ENCODE measurements at regions not wholly inside any gene's neighbourhood (a gene's known extent, or its start where the extent isn't known, plus 50 kb on each side); places are given as distances from the start of the nearest gene placed in this dataset.

- no CpG with 5 or more reads among the region's 5 CpGs for WGBS (ENCODE audit: extremely low coverage, insufficient coverage, insufficient read length)
- Histone ChIP-seq H2AFZ (ENCODE audit: insufficient read depth, low read length, poor library complexity) (no peak overlapping the region), H4K8ac (ENCODE audit: low read depth, low read length) (no peak overlapping the region), H4K12ac (ENCODE audit: low read depth, low read length) (no peak overlapping the region), H3K23ac (ENCODE audit: low read length) (no peak overlapping the region), H3K9ac (ENCODE audit: low read length) (no peak overlapping the region), H4K91ac (ENCODE audit: low read depth, low read length) (no peak overlapping the region), H3K4me3 (ENCODE audit: low read depth, low read length) (no peak overlapping the region), H3K79me1 (ENCODE audit: low read length) (no peaks in the 10 kb centered on the region), H3K4ac (ENCODE audit: low read depth, low read length) (no peak overlapping the region), H3K9me3 (ENCODE audit: insufficient read depth, low read depth, low read length) (peaks cover 2% of the 10 kb centered on the region), H3K4me2 (ENCODE audit: low read length) (no peak overlapping the region), H2BK5ac (ENCODE audit: low read depth, low read length, poor library complexity) (no peak overlapping the region), H3K27ac (ENCODE audit: low read depth, low read length) (no peak overlapping the region), H3K4me1 (ENCODE audit: control insufficient read depth in 1 of 2, insufficient read depth in 2 of 2, low read length in 2 of 2) (peaks cover 0 to 3% of the 10 kb centered on the region in 2 experiments), H3K36me3 (ENCODE audit: control insufficient read depth in 1 of 2, insufficient read depth in 2 of 2, low read length in 2 of 2) (no peaks in the 10 kb centered on the region), H3K14ac (ENCODE audit: low read length) (no peak overlapping the region), H2AK5ac (ENCODE audit: low read length) (no peak overlapping the region), H3K18ac (ENCODE audit: low read length) (no peak overlapping the region), H3K27me3 (ENCODE audit: insufficient read depth, low read length) (no peaks in the 10 kb centered on the region), H3K79me2 (ENCODE audit: control insufficient read depth, insufficient read depth, low read length, poor library complexity) (no peaks in the 10 kb centered on the region), H2BK120ac (ENCODE audit: insufficient read depth, low read length, poor library complexity) (no peak overlapping the region), H2BK12ac (ENCODE audit: low read length) (no peak overlapping the region)
- no peak for DNase-seq
These were observed 58.5 kb downstream of the IGLL5 start for GRCh38 chr22:22946131-22946530.

GRCh38 chr22:22948651-22949571, 61.3 kb downstream of the IGLL5 start:
- Histone ChIP-seq H4K12ac (ENCODE audit: low read depth, low read length) (no peak overlapping the region), H3K14ac (ENCODE audit: low read length) (no peak overlapping the region), H4K8ac (ENCODE audit: low read depth, low read length) (no peak overlapping the region), H3K4ac (ENCODE audit: low read depth, low read length) (no peak overlapping the region), H3K4me2 (ENCODE audit: low read length) (no peak overlapping the region), H3K79me2 (ENCODE audit: control insufficient read depth, insufficient read depth, low read length, poor library complexity) (no peaks in the 10 kb centered on the region), H3K27me3 (ENCODE audit: insufficient read depth, low read length) (no peaks in the 10 kb centered on the region), H3K9ac (ENCODE audit: low read length) (no peak overlapping the region), H2AFZ (ENCODE audit: insufficient read depth, low read length, poor library complexity) (no peak overlapping the region), H3K27ac (ENCODE audit: low read depth, low read length) (no peak overlapping the region), H3K36me3 (ENCODE audit: control insufficient read depth in 1 of 2, insufficient read depth in 2 of 2, low read length in 2 of 2) (no peaks in the 10 kb centered on the region), H3K9me3 (ENCODE audit: insufficient read depth, low read depth, low read length) (peaks cover 5% of the 10 kb centered on the region), H2AK5ac (ENCODE audit: low read length) (no peak overlapping the region), H3K4me3 (ENCODE audit: low read depth, low read length) (no peak overlapping the region), H2BK12ac (ENCODE audit: low read length) (no peak overlapping the region), H3K79me1 (ENCODE audit: low read length) (no peaks in the 10 kb centered on the region), H3K4me1 (ENCODE audit: control insufficient read depth in 1 of 2, insufficient read depth in 2 of 2, low read length in 2 of 2) (peaks cover 0 to 3% of the 10 kb centered on the region in 2 experiments), H2BK5ac (ENCODE audit: low read depth, low read length, poor library complexity) (no peak overlapping the region), H3K18ac (ENCODE audit: low read length) (no peak overlapping the region), H4K91ac (ENCODE audit: low read depth, low read length) (no peak overlapping the region), H2BK120ac (ENCODE audit: insufficient read depth, low read length, poor library complexity) (no peak overlapping the region), H3K23ac (ENCODE audit: low read length) (no peak overlapping the region)
- DNase-seq, result peak; percentile 64 to 91
- no CpG with 5 or more reads among the region's 10 CpGs for WGBS (ENCODE audit: extremely low coverage, insufficient coverage, insufficient read length)

- no peak for DNase-seq
- Histone ChIP-seq H3K23ac (ENCODE audit: low read length) (no peak overlapping the region), H3K4ac (ENCODE audit: low read depth, low read length) (no peak overlapping the region), H3K79me1 (ENCODE audit: low read length) (no peaks in the 10 kb centered on the region), H4K12ac (ENCODE audit: low read depth, low read length) (no peak overlapping the region), H2BK5ac (ENCODE audit: low read depth, low read length, poor library complexity) (no peak overlapping the region), H3K4me2 (ENCODE audit: low read length) (no peak overlapping the region), H3K14ac (ENCODE audit: low read length) (no peak overlapping the region), H2AK5ac (ENCODE audit: low read length) (no peak overlapping the region), H3K27ac (ENCODE audit: low read depth, low read length) (no peak overlapping the region), H2AFZ (ENCODE audit: insufficient read depth, low read length, poor library complexity) (no peak overlapping the region), H3K18ac (ENCODE audit: low read length) (no peak overlapping the region), H2BK120ac (ENCODE audit: insufficient read depth, low read length, poor library complexity) (no peak overlapping the region), H3K4me3 (ENCODE audit: low read depth, low read length) (no peak overlapping the region), H2BK12ac (ENCODE audit: low read length) (no peak overlapping the region), H3K36me3 (ENCODE audit: control insufficient read depth in 1 of 2, insufficient read depth in 2 of 2, low read length in 2 of 2) (no peaks in the 10 kb centered on the region), H3K4me1 (ENCODE audit: control insufficient read depth in 1 of 2, insufficient read depth in 2 of 2, low read length in 2 of 2) (peaks cover 0 to 3% of the 10 kb centered on the region in 2 experiments), H4K91ac (ENCODE audit: low read depth, low read length) (no peak overlapping the region), H4K8ac (ENCODE audit: low read depth, low read length) (no peak overlapping the region), H3K27me3 (ENCODE audit: insufficient read depth, low read length) (no peaks in the 10 kb centered on the region), H3K9me3 (ENCODE audit: insufficient read depth, low read depth, low read length) (peaks cover 4% of the 10 kb centered on the region), H3K79me2 (ENCODE audit: control insufficient read depth, insufficient read depth, low read length, poor library complexity) (no peaks in the 10 kb centered on the region), H3K9ac (ENCODE audit: low read length) (no peak overlapping the region)
- no CpG with 5 or more reads among the region's 1 CpG for WGBS (ENCODE audit: extremely low coverage, insufficient coverage, insufficient read length)
These were observed 62.3 kb downstream of the IGLL5 start for GRCh38 chr22:22949953-22950352.

- Histone ChIP-seq H2AFZ (ENCODE audit: insufficient read depth, low read length, poor library complexity) (no peak overlapping the region), H2AK5ac (ENCODE audit: low read length) (no peak overlapping the region), H2BK120ac (ENCODE audit: insufficient read depth, low read length, poor library complexity) (no peak overlapping the region), H2BK5ac (ENCODE audit: low read depth, low read length, poor library complexity) (no peak overlapping the region), H3K79me2 (ENCODE audit: control insufficient read depth, insufficient read depth, low read length, poor library complexity) (no peaks in the 10 kb centered on the region), H4K91ac (ENCODE audit: low read depth, low read length) (no peak overlapping the region), H4K12ac (ENCODE audit: low read depth, low read length) (no peak overlapping the region), H3K4me3 (ENCODE audit: low read depth, low read length) (no peak overlapping the region), H3K18ac (ENCODE audit: low read length) (no peak overlapping the region), H3K9ac (ENCODE audit: low read length) (no peak overlapping the region), H3K27me3 (ENCODE audit: insufficient read depth, low read length) (no peaks in the 10 kb centered on the region), H3K9me3 (ENCODE audit: insufficient read depth, low read depth, low read length) (peaks cover 4% of the 10 kb centered on the region), H3K23ac (ENCODE audit: low read length) (no peak overlapping the region), H3K4ac (ENCODE audit: low read depth, low read length) (no peak overlapping the region), H3K14ac (ENCODE audit: low read length) (no peak overlapping the region), H3K4me1 (ENCODE audit: control insufficient read depth in 1 of 2, insufficient read depth in 2 of 2, low read length in 2 of 2) (peaks cover 0 to 3% of the 10 kb centered on the region in 2 experiments), H3K36me3 (ENCODE audit: control insufficient read depth in 1 of 2, insufficient read depth in 2 of 2, low read length in 2 of 2) (no peaks in the 10 kb centered on the region), H4K8ac (ENCODE audit: low read depth, low read length) (no peak overlapping the region), H3K27ac (ENCODE audit: low read depth, low read length) (no peak overlapping the region), H3K4me2 (ENCODE audit: low read length) (no peak overlapping the region), H3K79me1 (ENCODE audit: low read length) (no peaks in the 10 kb centered on the region), H2BK12ac (ENCODE audit: low read length) (no peak overlapping the region)
- no CpG with 5 or more reads among the region's 4 CpGs for WGBS (ENCODE audit: extremely low coverage, insufficient coverage, insufficient read length)
- no peak for DNase-seq
These were observed 63.4 kb downstream of the IGLL5 start for GRCh38 chr22:22951035-22951434.

All from trophoblast cell (in vitro differentiated cells and primary cell).